ENCODE measurements at regions not wholly inside any gene's neighbourhood (a gene's known extent, or its start where the extent isn't known, plus 50 kb on each side); places are given as distances from the start of the nearest gene placed in this dataset.
"Not testable (repeated sequence)": the region's sequence is repeated elsewhere in the genome, so short reads cannot be mapped to it uniquely, and the experiment has no call there.

DNA sequence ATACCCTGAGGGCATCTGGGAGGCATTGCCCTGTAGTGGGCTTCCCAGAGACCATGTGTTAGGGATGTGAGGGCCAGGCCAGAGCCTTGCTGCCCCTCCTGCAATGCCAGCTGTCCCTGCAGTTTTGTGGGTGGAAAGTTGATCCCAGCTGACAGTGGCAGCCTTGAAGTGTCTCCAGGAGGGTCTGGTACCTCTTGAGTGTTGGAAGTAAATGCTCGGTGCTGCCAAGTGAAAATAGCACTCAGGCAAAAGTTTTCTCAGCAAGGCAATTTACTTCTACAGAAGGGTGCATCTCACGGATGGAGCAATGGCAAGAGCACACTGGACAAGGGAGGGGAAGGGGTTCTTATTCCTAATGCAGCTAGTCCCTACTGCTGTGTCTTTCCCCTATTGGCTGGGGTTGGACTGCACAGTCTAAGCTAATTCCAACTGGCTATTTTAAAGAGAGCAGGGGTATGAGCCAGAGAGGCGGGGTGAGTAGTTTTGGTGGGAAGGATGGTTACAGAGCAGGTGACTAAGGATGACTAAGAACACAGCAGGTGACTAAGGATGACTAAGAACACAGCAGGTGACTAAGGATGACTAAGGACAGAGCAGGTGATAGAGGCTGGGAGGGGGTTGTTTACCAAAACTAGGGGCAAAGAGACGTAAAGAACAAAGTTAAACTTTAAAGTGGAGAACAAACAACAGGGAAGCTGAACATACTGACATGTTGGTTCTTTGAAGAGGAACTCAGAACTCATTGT, 146.0 kb upstream of the PZP start:
- TF ChIP-seq, protein P1, sequence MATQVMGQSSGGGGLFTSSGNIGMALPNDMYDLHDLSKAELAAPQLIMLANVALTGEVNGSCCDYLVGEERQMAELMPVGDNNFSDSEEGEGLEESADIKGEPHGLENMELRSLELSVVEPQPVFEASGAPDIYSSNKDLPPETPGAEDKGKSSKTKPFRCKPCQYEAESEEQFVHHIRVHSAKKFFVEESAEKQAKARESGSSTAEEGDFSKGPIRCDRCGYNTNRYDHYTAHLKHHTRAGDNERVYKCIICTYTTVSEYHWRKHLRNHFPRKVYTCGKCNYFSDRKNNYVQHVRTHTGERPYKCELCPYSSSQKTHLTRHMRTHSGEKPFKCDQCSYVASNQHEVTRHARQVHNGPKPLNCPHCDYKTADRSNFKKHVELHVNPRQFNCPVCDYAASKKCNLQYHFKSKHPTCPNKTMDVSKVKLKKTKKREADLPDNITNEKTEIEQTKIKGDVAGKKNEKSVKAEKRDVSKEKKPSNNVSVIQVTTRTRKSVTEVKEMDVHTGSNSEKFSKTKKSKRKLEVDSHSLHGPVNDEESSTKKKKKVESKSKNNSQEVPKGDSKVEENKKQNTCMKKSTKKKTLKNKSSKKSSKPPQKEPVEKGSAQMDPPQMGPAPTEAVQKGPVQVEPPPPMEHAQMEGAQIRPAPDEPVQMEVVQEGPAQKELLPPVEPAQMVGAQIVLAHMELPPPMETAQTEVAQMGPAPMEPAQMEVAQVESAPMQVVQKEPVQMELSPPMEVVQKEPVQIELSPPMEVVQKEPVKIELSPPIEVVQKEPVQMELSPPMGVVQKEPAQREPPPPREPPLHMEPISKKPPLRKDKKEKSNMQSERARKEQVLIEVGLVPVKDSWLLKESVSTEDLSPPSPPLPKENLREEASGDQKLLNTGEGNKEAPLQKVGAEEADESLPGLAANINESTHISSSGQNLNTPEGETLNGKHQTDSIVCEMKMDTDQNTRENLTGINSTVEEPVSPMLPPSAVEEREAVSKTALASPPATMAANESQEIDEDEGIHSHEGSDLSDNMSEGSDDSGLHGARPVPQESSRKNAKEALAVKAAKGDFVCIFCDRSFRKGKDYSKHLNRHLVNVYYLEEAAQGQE (IDR thresholded peaks at IDR 0.05; ENCODE audit: unreplicated experiment) = not testable (repeated sequence)
- TF ChIP-seq, protein P2, sequence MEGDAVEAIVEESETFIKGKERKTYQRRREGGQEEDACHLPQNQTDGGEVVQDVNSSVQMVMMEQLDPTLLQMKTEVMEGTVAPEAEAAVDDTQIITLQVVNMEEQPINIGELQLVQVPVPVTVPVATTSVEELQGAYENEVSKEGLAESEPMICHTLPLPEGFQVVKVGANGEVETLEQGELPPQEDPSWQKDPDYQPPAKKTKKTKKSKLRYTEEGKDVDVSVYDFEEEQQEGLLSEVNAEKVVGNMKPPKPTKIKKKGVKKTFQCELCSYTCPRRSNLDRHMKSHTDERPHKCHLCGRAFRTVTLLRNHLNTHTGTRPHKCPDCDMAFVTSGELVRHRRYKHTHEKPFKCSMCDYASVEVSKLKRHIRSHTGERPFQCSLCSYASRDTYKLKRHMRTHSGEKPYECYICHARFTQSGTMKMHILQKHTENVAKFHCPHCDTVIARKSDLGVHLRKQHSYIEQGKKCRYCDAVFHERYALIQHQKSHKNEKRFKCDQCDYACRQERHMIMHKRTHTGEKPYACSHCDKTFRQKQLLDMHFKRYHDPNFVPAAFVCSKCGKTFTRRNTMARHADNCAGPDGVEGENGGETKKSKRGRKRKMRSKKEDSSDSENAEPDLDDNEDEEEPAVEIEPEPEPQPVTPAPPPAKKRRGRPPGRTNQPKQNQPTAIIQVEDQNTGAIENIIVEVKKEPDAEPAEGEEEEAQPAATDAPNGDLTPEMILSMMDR (conservative IDR thresholded peaks at IDR 0.05; ENCODE audit: low read depth in 2 of 2) = not testable (repeated sequence)
- TF ChIP-seq JUNB (IDR thresholded peaks at IDR 0.05; ENCODE audit: unreplicated experiment); EZH2phosphoT487 (IDR thresholded peaks at IDR 0.05; ENCODE audit: unreplicated experiment); EZH2 (IDR thresholded peaks at IDR 0.05; ENCODE audit: low read depth, unreplicated experiment); POLR2AphosphoS5 (IDR thresholded peaks at IDR 0.05; ENCODE audit: low read depth); CREB1 (CRISPR knock-in tag; IDR thresholded peaks at IDR 0.05; ENCODE audit: low read depth); NANOG (IDR thresholded peaks at IDR 0.05; ENCODE audit: borderline replicate concordance); ZNF114 (CRISPR knock-in tag; IDR thresholded peaks at IDR 0.05): not testable (repeated sequence)
- TF ChIP-seq, protein P3, sequence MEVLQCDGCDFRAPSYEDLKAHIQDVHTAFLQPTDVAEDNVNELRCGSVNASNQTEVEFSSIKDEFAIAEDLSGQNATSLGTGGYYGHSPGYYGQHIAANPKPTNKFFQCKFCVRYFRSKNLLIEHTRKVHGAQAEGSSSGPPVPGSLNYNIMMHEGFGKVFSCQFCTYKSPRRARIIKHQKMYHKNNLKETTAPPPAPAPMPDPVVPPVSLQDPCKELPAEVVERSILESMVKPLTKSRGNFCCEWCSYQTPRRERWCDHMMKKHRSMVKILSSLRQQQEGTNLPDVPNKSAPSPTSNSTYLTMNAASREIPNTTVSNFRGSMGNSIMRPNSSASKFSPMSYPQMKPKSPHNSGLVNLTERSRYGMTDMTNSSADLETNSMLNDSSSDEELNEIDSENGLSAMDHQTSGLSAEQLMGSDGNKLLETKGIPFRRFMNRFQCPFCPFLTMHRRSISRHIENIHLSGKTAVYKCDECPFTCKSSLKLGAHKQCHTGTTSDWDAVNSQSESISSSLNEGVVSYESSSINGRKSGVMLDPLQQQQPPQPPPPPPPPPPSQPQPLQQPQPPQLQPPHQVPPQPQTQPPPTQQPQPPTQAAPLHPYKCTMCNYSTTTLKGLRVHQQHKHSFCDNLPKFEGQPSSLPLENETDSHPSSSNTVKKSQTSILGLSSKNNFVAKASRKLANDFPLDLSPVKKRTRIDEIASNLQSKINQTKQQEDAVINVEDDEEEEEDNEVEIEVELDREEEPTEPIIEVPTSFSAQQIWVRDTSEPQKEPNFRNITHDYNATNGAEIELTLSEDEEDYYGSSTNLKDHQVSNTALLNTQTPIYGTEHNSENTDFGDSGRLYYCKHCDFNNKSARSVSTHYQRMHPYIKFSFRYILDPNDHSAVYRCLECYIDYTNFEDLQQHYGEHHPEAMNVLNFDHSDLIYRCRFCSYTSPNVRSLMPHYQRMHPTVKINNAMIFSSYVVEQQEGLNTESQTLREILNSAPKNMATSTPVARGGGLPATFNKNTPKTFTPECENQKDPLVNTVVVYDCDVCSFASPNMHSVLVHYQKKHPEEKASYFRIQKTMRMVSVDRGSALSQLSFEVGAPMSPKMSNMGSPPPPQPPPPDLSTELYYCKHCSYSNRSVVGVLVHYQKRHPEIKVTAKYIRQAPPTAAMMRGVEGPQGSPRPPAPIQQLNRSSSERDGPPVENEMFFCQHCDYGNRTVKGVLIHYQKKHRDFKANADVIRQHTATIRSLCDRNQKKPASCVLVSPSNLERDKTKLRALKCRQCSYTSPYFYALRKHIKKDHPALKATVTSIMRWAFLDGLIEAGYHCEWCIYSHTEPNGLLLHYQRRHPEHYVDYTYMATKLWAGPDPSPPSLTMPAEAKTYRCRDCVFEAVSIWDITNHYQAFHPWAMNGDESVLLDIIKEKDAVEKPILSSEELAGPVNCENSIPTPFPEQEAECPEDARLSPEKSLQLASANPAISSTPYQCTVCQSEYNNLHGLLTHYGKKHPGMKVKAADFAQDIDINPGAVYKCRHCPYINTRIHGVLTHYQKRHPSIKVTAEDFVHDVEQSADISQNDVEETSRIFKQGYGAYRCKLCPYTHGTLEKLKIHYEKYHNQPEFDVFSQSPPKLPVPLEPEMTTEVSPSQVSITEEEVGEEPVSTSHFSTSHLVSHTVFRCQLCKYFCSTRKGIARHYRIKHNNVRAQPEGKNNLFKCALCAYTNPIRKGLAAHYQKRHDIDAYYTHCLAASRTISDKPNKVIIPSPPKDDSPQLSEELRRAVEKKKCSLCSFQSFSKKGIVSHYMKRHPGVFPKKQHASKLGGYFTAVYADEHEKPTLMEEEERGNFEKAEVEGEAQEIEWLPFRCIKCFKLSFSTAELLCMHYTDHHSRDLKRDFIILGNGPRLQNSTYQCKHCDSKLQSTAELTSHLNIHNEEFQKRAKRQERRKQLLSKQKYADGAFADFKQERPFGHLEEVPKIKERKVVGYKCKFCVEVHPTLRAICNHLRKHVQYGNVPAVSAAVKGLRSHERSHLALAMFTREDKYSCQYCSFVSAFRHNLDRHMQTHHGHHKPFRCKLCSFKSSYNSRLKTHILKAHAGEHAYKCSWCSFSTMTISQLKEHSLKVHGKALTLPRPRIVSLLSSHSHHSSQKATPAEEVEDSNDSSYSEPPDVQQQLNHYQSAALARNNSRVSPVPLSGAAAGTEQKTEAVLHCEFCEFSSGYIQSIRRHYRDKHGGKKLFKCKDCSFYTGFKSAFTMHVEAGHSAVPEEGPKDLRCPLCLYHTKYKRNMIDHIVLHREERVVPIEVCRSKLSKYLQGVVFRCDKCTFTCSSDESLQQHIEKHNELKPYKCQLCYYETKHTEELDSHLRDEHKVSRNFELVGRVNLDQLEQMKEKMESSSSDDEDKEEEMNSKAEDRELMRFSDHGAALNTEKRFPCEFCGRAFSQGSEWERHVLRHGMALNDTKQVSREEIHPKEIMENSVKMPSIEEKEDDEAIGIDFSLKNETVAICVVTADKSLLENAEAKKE (CRISPR knock-in tag; IDR thresholded peaks at IDR 0.05) = not testable (repeated sequence)

All from GM23338 (cell line).